DMS 273 (cell line): ENCODE measurements at regions not wholly inside any gene's neighbourhood (a gene's known extent, or its start where the extent isn't known, plus 50 kb on each side); places are given as distances from the start of the nearest gene placed in this dataset.

Experiments
- DNase-seq: peaks from one replicate; lab custom pipeline; 2025; ENCODE audit not compliant: unreplicated experiment; lab: John Stamatoyannopoulos, UW

- peak; percentile 60 for DNase-seq
These were observed 221.4 kb downstream of the PTPRU start for GRCh38 chr1:29457496-29458368.

- DNase-seq = no peak
These were observed 220.5 kb downstream of the PTPRU start for GRCh38 chr1:29456685-29457435.

- no peak for DNase-seq
These were observed 219.5 kb downstream of the PTPRU start for GRCh38 chr1:29455781-29456180.

GRCh38 chr1:29454616-29455380, 218.5 kb downstream of the PTPRU start:
- DNase-seq = peak; percentile 20

- DNase-seq = peak; percentile 87
These were observed 217.3 kb downstream of the PTPRU start for GRCh38 chr1:29453502-29454240.

DNA sequence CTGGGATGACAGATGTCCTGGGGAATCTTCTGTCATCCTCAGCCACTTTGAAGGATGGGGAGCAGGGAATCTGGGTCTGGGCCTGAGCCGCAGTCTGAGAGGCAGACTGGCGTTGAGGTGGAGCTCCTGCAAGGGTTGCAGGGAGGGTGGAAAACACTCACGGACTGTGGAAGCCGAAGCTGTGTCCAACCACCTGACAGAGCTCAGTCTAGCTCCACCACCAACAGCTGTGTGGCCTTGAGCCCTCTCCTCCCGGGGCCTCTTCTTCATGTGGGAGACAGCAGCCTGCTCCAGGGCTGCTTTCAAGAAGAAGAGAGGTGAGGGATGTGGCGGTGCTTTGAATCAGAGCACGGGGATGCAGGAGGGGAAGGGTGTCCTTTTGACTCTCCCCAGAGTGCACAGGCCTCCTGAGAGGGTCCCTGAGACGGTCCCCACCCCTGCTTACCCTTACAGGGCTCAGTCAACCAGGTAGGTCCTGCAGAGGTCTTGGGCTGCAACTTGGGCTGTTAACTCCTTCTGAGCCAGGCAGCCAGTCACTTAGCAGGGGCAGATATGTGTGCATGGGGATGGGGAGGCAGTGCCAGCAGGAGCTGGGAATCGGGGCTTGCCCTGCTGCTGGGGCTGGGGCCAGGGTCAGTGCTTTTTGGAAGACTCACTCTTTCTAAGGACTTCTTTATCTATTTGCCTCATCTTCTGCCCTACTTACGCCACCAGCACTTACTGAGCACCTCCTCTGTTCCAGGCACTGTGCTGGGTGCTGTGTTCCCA, 216.3 kb downstream of the PTPRU start:
- peak; percentile 18 for DNase-seq

GRCh38 chr1:29451368-29451892, 215.1 kb downstream of the PTPRU start:
- DNase-seq = no peak

- DNase-seq = no peak
These were observed 214.3 kb downstream of the PTPRU start for GRCh38 chr1:29450591-29450990.

DNA sequence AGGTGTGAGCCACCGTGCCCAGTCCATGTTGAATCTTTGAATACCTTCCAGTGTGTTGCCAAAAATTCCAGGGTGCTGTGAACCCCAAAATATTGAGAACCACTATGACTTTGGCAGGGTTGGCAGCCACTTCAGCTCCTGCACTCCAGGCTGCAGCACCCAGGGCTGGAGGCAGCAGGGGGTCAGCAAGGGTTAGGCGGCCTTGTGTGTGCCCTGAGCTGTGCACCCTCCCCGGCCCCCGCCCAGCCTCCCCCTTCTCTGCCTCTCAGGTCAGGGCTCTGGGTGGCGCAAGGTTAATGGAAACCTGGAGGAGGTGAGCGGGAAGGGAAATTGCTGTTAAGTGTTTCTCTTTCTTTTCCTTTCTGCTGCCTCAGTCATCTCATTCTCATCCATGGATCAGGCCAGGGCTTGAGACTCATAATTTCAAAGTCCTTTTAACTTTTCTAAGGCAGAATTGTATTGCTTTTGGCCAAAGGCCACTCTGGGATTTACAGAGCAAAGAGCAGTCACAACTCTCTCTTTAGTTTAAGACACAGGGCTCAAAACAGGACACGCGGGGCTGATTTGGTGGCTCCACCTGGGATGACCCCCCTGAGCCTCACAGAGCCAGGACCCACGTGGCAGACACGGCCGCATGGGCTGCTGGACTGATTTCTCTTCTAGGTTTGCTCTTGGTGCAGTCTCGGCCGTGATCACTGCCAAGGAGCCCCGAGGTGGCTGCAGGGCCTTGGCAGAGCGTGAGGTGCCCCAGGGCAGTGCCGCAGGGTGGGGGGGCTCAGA, 212.3 kb downstream of the PTPRU start:
- DNase-seq = no peak

- DNase-seq = no peak
These were observed 211.0 kb downstream of the PTPRU start for GRCh38 chr1:29447368-29447767.

- no peak for DNase-seq
These were observed 208.7 kb downstream of the PTPRU start for GRCh38 chr1:29444782-29445729.

DNA sequence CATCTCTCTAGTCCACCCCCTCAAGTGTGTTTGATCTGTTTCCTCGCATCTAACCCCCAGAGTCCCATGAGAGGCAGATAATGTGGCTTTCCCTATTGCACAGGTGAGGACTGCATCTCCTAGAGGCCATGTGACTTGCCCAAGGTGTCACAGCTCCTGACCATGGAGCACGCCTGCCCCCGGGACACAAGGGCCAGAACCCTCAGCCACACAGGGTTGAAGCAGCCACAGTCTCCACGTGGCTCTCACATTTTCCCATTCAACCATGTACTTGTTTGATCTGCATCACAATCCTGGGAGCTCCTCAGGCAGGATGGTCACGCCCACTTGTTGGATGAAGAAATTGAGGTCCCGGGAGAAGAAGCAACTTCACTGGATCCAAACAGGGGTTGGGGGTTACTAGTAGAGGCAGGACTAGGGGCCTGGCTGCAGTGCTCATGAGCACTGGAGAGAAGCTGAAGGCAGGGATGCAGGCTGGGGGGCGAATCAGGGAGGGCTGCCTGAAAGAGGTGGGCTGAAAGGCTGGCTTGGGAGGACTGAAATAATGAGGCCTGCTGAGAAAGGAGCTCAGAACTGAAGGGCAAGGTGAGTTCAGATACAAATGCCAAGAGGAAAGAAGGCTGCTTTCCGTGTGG, 207.9 kb downstream of the PTPRU start:
- DNase-seq = no peak

GRCh38 chr1:29441916-29442668, 205.8 kb downstream of the PTPRU start:
- DNase-seq = no peak

DNA sequence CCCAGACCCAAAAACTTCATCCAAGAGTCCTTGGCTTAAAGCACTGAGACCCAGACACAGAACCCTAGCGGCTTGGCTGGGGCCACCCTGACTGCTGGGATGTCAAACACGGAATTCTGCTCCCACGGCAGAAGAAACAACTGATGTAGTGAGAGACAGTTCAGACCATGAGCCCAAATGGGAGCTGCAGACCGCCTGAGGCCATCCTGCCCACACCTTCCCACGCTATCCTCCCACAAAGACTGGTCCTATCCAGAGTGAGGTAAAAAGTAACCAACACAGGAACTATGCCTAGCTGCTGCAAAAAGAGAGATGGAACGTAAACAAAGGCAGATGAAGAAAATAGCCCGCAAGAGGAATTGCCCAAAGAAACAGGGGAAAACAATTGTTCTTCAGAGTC, 203.3 kb downstream of the PTPRU start:
- DNase-seq = no peak

DNA sequence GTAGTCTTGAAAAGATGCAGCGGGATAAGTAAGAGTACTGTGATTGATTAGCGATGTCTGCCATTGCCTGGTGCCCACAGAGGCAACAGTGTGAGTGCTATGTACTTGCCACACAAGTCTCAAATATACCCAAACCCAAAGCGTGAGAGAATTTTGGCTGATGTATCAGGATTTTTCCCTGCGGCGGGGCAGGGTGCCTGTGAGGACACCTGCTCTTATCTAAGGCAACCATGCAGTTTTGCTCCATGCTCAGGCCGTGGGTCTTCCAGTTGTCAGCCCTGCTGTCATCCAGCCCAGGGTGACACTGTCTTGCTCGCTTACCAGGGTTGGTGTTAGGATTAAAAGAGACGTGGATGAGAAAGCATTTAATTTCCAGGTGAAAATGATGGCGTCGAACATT, 202.7 kb downstream of the PTPRU start:
- DNase-seq = no peak

GRCh38 chr1:29437946-29438345, 201.6 kb downstream of the PTPRU start:
- peak; percentile 30 for DNase-seq
